GM21619 (cell line): ENCODE measurements at regions not wholly inside any gene's neighbourhood (a gene's known extent, or its start where the extent isn't known, plus 50 kb on each side); places are given as distances from the start of the nearest gene placed in this dataset.
"Not testable (repeated sequence)": the region's sequence is repeated elsewhere in the genome, so short reads cannot be mapped to it uniquely, and the experiment has no call there.

Experiments
- ATAC-seq: cut with Tn5 transposase; IDR thresholded peaks from one replicate; pipeline ENCODE4 v1.9.1; 2021; ENCODE audit not compliant: unreplicated experiment

- ATAC-seq = no peak
Observed at GRCh38 chr18:8882632-8883408, 177.5 kb downstream of the MTCL1 start.

DNA sequence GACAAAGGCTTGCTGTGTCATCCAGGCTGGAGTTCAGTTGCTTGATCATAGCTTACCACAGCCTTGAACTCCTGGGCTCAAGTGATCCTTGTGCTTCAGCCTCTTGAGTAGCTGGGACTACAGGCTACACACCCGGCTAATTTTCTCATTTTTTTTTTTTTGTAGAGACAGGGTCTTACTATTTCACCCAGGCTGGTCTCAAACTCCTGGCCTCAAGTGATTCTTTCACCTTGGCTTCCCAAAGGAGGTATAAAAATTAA, 178.0 kb downstream of the MTCL1 start:
- no peak for ATAC-seq

- ATAC-seq = not testable (repeated sequence)
Observed at GRCh38 chr18:8887877-8888276, 182.5 kb downstream of the MTCL1 start.

GRCh38 chr18:8889489-8889888, 184.1 kb downstream of the MTCL1 start:
- no peak for ATAC-seq

GRCh38 chr18:8890503-8890902, 185.1 kb downstream of the MTCL1 start:
- not testable (repeated sequence) for ATAC-seq

GRCh38 chr18:8890957-8891464, 185.7 kb downstream of the MTCL1 start:
- no peak for ATAC-seq

DNA sequence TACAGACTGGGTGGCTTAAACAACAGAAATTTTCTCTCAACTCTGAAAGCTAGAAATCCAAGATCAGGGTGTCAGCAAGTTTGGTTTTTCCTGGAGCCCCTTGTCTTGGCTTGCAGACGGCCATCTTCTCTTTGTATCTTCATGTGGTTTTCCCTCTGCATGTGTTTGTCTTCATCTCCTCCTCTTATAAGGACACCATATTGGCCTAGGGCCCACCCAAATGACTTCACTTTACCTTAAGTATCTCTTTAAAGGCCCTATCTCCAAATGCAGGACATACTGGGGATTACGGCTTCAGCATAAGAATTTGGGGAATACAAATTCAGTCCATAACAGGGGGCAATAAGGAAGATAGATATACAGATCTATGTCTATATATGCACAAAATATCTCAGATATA, 187.9 kb downstream of the MTCL1 start:
- ATAC-seq = no peak

DNA sequence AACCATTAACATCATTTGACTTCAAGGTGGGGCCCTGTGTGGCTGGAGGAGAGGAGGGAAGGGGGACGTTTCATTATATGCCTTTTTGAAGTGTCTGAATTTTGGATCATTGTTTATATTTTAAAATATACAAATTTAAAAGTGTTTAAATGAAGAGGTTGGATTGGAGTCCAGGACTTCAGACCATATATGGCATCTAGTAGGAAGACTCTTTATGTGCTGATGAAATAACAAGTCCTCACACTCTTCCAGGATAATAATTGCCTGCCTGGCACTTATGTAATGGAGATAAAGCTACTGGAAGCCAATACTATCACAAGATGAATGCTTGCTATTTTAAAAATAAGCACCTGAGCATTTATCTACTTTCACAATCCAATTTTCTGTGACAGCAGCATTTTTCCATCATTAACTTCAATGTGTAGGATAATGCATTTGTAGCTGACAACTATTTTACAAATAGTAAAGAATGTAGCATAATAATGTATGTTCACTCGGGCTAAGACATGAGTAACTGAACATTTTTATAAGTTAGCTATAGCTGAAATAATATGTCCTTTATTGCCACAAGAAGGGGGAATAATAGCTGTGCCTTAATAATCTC, 188.4 kb downstream of the MTCL1 start:
- no peak for ATAC-seq

GRCh38 chr18:8894823-8895222, 189.5 kb downstream of the MTCL1 start:
- ATAC-seq = no peak

- ATAC-seq = no peak
Observed at GRCh38 chr18:8895341-8895740, 190.0 kb downstream of the MTCL1 start.

- no peak for ATAC-seq
Observed at GRCh38 chr18:8895987-8896619, 190.7 kb downstream of the MTCL1 start.

DNA sequence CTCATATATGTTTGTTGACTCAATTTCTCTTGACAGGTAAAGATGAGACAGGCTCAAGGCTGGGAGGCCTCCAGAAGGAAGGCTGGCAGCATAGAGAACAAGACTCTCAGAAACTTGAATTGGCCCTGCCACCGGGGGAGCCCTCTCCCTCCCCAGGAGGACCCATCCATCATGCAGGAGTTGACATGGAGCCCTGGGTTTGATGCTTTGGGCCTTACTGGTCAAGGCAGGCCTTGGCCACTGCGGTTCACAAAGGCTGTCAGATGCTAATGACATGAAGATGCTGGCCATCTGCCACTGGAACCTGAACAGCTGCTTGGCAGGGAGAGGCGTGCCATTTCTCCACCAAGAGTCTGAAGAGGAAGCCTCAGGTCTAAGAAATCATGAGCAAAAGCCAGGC, 193.6 kb downstream of the MTCL1 start:
- ATAC-seq = no peak

- ATAC-seq = no peak
Observed at GRCh38 chr18:8900552-8900951, 195.2 kb downstream of the MTCL1 start.

DNA sequence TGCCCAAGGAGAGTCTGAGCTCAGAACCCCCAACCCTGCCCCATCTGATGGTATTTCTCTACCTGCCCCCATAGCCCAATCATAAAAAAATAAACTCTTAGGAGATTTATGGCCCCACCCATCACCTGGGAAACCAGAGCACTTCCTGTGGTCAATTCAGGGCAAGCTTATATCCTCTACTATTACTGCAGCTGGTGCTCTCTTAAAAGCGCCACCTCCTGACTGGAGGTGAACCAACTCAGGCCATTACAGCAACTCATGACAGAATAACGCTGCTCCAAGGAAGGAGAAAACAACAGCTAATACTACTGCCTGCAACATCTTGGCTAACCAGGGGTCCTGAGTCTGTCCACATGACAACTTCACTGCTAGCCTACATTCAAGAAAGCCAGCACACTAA, 195.7 kb downstream of the MTCL1 start:
- ATAC-seq = no peak

DNA sequence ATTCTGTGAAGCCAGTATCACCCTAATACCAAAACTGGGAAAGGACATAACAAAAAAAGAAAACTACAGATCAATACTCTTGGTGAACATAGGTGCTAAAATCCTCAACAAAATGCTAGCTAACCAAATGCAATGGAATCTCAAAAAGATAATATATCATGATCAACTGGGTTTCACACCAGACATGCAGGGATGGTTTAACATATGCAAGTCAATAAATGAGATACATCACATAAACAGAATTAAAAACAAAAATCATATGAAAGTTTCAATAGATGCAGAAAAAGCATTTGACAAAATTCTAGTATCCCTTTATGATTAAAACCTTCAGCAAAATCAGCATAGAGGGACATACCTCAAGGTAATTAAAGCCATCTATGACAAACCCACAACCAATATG, 198.2 kb upstream of the NDUFV2 start:
- ATAC-seq = no peak

DNA sequence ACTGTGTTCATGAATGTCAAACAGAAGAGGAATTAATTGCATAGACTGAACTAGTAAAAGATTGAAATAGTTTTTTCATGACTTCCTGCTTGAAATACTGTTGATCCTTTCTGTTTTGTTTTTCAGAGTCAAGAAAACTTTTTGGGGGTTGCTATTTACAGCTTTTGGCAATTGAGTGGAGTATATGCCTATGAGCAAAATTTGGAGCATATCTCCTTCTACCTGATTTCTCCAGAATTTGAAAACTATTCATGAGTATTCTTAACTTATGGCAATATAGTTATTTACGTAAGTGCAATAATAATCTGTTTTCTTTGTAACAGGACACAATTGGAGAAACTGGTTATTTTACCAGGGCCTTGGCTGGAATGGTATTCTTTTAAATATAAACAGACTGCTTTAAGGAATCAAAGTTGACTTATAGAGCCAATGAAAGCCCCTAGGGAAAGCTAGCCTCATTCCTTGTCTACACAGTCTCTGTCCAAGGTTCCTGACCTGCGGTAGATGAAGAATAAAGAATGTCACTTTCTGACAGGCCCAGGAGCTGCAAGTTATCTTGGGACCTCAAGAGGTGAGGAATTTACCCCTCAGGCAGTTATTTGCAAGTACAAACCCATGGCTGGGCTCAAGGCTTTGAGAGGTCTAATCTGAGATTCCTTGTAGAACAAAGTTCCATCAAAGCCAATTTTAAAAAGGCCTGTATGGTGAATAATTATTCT, 193.5 kb upstream of the NDUFV2 start:
- ATAC-seq = no peak

DNA sequence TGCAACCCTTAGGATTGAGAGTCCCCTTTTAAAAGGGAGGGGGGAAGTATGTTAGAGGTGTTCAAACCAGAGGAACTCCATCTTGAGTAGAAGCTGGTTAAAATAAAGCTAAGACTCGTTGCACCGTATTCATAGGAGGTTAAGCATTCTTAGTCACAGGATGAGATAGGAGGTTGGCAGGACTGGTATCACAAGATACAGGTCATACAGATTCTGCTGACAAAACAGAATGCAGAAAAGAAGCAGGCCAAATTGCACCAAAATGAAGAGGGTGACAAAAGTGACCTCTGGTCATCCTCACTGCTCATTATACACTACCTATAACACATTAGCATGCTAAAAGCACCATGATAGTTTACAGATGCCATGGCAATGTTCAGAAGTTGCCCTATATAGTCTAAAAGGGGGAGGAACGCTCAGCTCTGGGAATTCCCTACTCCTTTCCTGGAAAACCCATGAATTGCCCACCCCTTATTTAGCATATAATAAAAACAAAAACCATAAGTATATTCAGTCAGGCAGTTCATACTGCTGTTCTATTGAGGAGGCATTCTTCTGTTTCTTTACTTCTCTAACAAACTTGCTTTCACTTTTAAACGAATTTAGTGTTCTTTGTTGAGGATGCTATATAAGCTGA, 192.2 kb upstream of the NDUFV2 start:
- no peak for ATAC-seq

DNA sequence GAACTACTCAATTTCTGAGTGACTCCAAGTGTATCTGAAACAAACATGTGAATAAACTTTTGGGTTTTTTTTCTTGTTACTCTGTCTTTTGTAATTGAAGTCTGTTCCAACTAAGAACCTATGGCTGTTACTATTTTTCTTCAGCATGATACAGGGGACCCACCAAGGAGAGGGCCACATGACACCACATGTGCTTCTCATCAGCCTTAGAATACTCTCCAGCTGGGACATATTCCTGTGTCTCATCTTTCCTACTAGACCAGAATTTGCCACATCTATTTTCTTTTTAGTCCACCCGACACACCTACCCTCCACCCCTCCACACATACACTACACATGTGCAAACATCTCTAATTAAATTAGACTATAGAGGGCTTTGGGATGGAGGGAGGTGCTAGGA, 191.7 kb upstream of the NDUFV2 start:
- ATAC-seq = no peak

DNA sequence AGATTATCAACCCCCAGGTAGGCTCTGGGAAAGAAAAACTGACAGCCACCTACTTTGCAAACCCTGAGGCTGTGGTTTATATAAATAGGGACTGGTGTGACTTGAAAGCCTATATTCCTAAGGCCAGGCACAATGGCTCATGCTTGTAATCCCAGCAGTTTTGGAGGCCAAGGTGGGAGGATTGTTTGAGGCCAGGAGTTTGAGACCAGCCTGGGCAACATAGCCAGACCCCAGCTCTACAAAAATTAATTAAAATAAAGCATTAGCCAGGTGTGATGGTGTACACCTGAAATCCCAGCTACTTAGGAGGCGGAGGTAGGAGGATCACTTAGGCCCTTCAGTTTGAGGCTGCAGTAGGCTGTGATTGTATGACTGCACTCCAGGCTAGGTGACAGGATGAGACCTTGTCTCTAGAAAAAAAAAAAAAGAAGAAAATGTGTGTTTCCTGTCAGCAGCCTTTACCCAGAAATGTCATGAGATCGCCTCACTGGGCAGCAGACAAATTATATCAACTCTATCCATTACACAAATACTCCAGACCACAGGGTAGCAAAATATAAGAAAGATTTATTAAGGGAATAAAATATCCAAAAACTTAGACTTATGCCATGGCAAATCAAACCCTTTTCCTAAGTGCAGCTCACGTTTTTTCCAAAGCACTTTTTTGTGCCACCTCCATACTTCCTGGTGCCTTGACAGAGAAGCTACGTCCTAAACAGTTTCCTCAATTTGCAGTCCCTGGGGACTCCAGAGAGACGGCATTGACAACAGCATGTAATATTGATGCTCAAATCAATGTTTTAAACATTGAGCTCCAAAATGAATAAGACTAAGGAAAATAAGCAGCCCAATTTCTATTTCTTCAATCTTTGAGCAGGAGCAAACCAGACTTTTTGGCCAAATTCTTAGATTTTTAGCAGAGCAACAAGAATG, 190.8 kb upstream of the NDUFV2 start:
- no peak for ATAC-seq
